Right lobe of liver (tissue), 4 donors: ENCODE measurements at regions not wholly inside any gene's neighbourhood (a gene's known extent, or its start where the extent isn't known, plus 50 kb on each side); places are given as distances from the start of the nearest gene placed in this dataset.

Source experiments
- POLR2A ChIP-seq: fragments of 450-650 bp; IDR thresholded peaks from one replicate; pipeline ENCODE4 v1.6.1; 2017; ENCODE audit warnings: antibody characterized with exemption, mild to moderate bottlenecking
- TF ChIP-seq, protein P1 (sequence below), 4 donors: fragments of 200-600 bp in 3 of 4; fragments of 450-650 bp in 1 of 4; IDR thresholded peaks; one replicate each; pipeline versions ENCODE4 v1.5.1 to v1.8.0; 2016 to 2022; ENCODE audit warnings: antibody characterized with exemption in 4 of 4, mild to moderate bottlenecking in 2 of 4
- donor health status: DM: no; HTN: no; CAD: no.
- donor health status: DM: no; HTN: no; CAD: no.
- donor health status: DM: no; HTN: yes; CAD: no.

DNA sequence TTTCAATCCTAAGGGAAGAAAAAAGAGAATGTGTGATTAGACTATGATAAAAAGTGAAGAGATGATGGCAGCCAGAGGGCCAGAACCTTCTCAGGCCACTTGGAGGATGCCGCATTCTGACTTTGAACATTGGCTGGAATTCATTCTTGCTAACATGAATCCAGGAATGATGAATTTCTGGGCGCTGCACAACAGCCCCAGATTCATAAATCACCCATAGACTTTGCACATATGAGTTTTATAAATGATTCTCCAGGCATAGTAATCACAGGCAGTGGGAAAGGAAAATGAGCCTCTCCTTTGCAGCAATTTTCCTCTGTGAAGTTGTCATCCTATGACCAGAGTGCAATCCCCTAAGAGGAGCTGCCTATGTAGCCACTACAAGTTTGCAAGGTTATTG lies 555.4 kb downstream of the KCTD12 start:
- TF ChIP-seq, protein P1, sequence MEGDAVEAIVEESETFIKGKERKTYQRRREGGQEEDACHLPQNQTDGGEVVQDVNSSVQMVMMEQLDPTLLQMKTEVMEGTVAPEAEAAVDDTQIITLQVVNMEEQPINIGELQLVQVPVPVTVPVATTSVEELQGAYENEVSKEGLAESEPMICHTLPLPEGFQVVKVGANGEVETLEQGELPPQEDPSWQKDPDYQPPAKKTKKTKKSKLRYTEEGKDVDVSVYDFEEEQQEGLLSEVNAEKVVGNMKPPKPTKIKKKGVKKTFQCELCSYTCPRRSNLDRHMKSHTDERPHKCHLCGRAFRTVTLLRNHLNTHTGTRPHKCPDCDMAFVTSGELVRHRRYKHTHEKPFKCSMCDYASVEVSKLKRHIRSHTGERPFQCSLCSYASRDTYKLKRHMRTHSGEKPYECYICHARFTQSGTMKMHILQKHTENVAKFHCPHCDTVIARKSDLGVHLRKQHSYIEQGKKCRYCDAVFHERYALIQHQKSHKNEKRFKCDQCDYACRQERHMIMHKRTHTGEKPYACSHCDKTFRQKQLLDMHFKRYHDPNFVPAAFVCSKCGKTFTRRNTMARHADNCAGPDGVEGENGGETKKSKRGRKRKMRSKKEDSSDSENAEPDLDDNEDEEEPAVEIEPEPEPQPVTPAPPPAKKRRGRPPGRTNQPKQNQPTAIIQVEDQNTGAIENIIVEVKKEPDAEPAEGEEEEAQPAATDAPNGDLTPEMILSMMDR (IDR thresholded peaks at IDR 0.05), result no peak
- no peak for TF ChIP-seq POLR2A
